B cell (primary cell): ENCODE measurements at regions not wholly inside any gene's neighbourhood (a gene's known extent, or its start where the extent isn't known, plus 50 kb on each side); places are given as distances from the start of the nearest gene placed in this dataset.

Experiments
- ATAC-seq: fragments of 200-7000 bp; cut with Tn5 transposase; one replicate; pipeline ENCODE4 v1.10.0; 2021; ENCODE audit warnings: low read depth, mild to moderate bottlenecking, moderate number of reproducible peaks, moderate library complexity
- CTCF ChIA-PET: fragments of 350-600 bp; sonication (Branson Sonifier 250); formaldehyde crosslinking; loops from one replicate; lab custom pipeline; 2021; ENCODE audit warnings: antibody characterized with exemption, inconsistent platforms; lab: Charles Lee
- POLR2A ChIA-PET: fragments of 350-600 bp; sonication (Branson Sonifier 250); formaldehyde crosslinking; loops from one replicate; lab custom pipeline; 2021; ENCODE audit warnings: antibody characterized with exemption; lab: Charles Lee
- DNase-seq: peaks from one replicate; pipeline ENCODE4 v3.0.0; 2013
- H2AFZ ChIP-seq: 2 replicates; pipeline ENCODE4 v1.6.1; 2012; ENCODE audit warnings: mild to moderate bottlenecking, low read depth, low read length; ENCODE audit not compliant: insufficient read depth, poor library complexity, severe bottlenecking
- H3K27ac ChIP-seq, 2 donors: 1 replicate in 1 of 2; 2 replicates in 1 of 2; pipeline ENCODE4 v1.5.1; 2012 to 2013; ENCODE audit warnings: low read length in 2 of 2, mild to moderate bottlenecking in 2 of 2, moderate library complexity in 1 of 2
- H3K27me3 ChIP-seq, 4 experiments: fragments of 200-600 bp in 1 of 4; sonication (generic) in 1 of 4; replicated peaks in 1 of 4; 1 replicate in 2 of 4; 2 replicates in 2 of 4; pipeline versions ENCODE4 v1.6.1 to v1.7.0; 2013 to 2016; ENCODE audit warnings: low read length in 3 of 4, mild to moderate bottlenecking in 2 of 4, mixed read lengths in 1 of 4, moderate library complexity in 1 of 4; ENCODE audit not compliant: insufficient read depth in 4 of 4, control insufficient read depth in 3 of 4; ENCODE audit errors: control extremely low read depth in 1 of 4
- H3K36me3 ChIP-seq, 2 experiments: replicated peaks in 1 of 2; 1 replicate in 1 of 2; 2 replicates in 1 of 2; pipeline versions ENCODE4 v1.6.1 to v1.7.1; 2013; ENCODE audit warnings: low read length in 1 of 2; ENCODE audit not compliant: insufficient read depth in 2 of 2, control insufficient read depth in 1 of 2; ENCODE audit errors: control extremely low read depth in 1 of 2, extremely low read depth in 1 of 2
- H3K4me1 ChIP-seq, 2 donors: fragments of 200-600 bp in 1 of 2; sonication (generic) in 1 of 2; 1 replicate in 1 of 2; 2 replicates in 1 of 2; pipeline versions ENCODE4 v1.5.1 to v1.6.1; 2013 to 2017; ENCODE audit warnings: low read length in 2 of 2; ENCODE audit not compliant: control insufficient read depth in 2 of 2, insufficient read depth in 2 of 2
- H3K4me2 ChIP-seq: replicated peaks from 2 replicates; pipeline ENCODE3; 2012; ENCODE audit warnings: mild to moderate bottlenecking, low read depth, low read length; ENCODE audit not compliant: poor library complexity, severe bottlenecking
- H3K4me3 ChIP-seq, 5 experiments: fragments of 200-600 bp in 1 of 5; sonication (generic) in 1 of 5; 1 replicate in 3 of 5; 2 replicates in 2 of 5; pipeline versions ENCODE4 v1.5.1 to v1.7.0; 2011 to 2016; ENCODE audit warnings: low read length in 4 of 5, mild to moderate bottlenecking in 4 of 5, low read depth in 2 of 5, control low read depth in 1 of 5, moderate library complexity in 1 of 5; ENCODE audit not compliant: insufficient read depth in 1 of 5; ENCODE audit errors: control extremely low read depth in 1 of 5, extremely low read depth in 1 of 5
- H3K79me2 ChIP-seq: fragments of 200-600 bp; sonication (generic); one replicate; pipeline ENCODE4 v1.6.0; 2016; ENCODE audit warnings: low read length; ENCODE audit not compliant: control insufficient read depth, insufficient read depth
- H3K9ac ChIP-seq: fragments of 200-600 bp; sonication (generic); 2 replicates; pipeline ENCODE4 v1.6.1; 2017; ENCODE audit warnings: mild to moderate bottlenecking, low read length, moderate library complexity
- H3K9me3 ChIP-seq, 3 donors: one replicate each; pipeline versions ENCODE4 v1.6.1 to v1.7.1; 2013; ENCODE audit warnings: low read length in 2 of 3; ENCODE audit not compliant: control insufficient read depth in 2 of 3, insufficient read depth in 1 of 3; ENCODE audit errors: control extremely low read depth in 1 of 3
- H4K20me1 ChIP-seq: 2 replicates; pipeline ENCODE4 v1.6.0; 2012; ENCODE audit warnings: mild to moderate bottlenecking, low read length; ENCODE audit not compliant: insufficient read depth, control insufficient read depth, poor library complexity, severe bottlenecking
- H3K27ac Mint-ChIP-seq: one replicate; pipeline ENCODE4 v1.8.0; 2021; ENCODE audit warnings: mixed read lengths
- H3K27me3 Mint-ChIP-seq: one replicate; pipeline ENCODE4 v1.8.0; 2021; ENCODE audit warnings: mixed read lengths
- H3K4me1 Mint-ChIP-seq: one replicate; pipeline ENCODE4 v1.8.0; 2021; ENCODE audit warnings: mixed read lengths
- H3K4me3 Mint-ChIP-seq: one replicate; pipeline ENCODE4 v1.8.0; 2021; ENCODE audit warnings: mixed read lengths
- H3K9me3 Mint-ChIP-seq: one replicate; pipeline ENCODE4 v1.8.0; 2022; ENCODE audit warnings: mixed read lengths; ENCODE audit not compliant: insufficient read depth
- EZH2 ChIP-seq: IDR thresholded peaks from 2 replicates; pipeline ENCODE4 v1.6.1; 2012; ENCODE audit warnings: borderline replicate concordance, low read depth, mild to moderate bottlenecking, moderate library complexity, low read length; ENCODE audit not compliant: insufficient read depth, poor library complexity, severe bottlenecking
- WGBS: methylation state at CpG from one replicate; pipeline ENCODE4 v1.1.5; 2013; ENCODE audit warnings: missing lambda C conversion rate; ENCODE audit not compliant: insufficient coverage; 5-methylcytosine and 5-hydroxymethylcytosine counted together
- intact Hi-C: fragments of 100-400 bp; cut with micrococcal nuclease; formaldehyde crosslinking; loops from one replicate; pipeline ENCODE4 v1.10.0; 2022
- TF ChIP-seq, protein P1 (sequence below): fragments of 200-600 bp; IDR thresholded peaks from one replicate; pipeline ENCODE4 v1.8.0; 2022; ENCODE audit warnings: antibody characterized with exemption, mild to moderate bottlenecking

DNA sequence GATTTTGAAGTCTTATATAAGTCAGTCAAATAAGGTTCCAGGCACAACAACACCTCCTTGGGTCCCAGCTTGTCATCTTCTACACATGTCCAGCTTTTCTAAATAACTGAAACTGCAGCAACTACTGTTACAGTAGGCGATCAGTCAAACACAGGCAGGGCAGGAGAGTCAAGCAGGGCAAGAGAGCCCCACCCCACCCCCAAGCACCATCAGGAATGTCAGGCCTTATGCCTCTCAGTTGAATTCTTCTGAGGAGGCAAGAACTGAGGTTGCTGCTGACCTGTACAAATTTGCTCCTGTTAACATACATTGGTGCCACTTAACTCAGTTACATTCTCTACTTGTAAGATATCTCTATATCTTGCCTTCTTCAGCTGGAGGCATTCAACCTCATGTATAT lies 608.8 kb upstream of the PCDH10 start:
- peaks cover 2 to 3% (median 2%) of the 10 kb centered on the region in 3 donors for H3K9me3 ChIP-seq
- H3K4me2 ChIP-seq, result no peak overlapping the region
- CTCF ChIA-PET, result no interaction called here
- H3K27ac ChIP-seq, result no peak overlapping the region
- TF ChIP-seq EZH2, result no peak
- TF ChIP-seq, protein P1, sequence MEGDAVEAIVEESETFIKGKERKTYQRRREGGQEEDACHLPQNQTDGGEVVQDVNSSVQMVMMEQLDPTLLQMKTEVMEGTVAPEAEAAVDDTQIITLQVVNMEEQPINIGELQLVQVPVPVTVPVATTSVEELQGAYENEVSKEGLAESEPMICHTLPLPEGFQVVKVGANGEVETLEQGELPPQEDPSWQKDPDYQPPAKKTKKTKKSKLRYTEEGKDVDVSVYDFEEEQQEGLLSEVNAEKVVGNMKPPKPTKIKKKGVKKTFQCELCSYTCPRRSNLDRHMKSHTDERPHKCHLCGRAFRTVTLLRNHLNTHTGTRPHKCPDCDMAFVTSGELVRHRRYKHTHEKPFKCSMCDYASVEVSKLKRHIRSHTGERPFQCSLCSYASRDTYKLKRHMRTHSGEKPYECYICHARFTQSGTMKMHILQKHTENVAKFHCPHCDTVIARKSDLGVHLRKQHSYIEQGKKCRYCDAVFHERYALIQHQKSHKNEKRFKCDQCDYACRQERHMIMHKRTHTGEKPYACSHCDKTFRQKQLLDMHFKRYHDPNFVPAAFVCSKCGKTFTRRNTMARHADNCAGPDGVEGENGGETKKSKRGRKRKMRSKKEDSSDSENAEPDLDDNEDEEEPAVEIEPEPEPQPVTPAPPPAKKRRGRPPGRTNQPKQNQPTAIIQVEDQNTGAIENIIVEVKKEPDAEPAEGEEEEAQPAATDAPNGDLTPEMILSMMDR, result no peak
- POLR2A ChIA-PET, result no interaction called here
- no peak overlapping the region for H3K9ac ChIP-seq
- no peaks in the 10 kb centered on the region for H3K79me2 ChIP-seq
- no peaks in the 10 kb centered on the region for H4K20me1 ChIP-seq
- Mint-ChIP-seq H3K4me3 (no peak overlapping the region), H3K4me1 (no peaks in the 10 kb centered on the region), H3K27ac (no peak overlapping the region), H3K27me3 (no peaks in the 10 kb centered on the region), H3K9me3 (no peaks in the 10 kb centered on the region)
- DNase-seq (no peak), ATAC-seq (no peak)
- WGBS, result 100% methylated on average over 1 of the region's 1 CpG
- H3K36me3 ChIP-seq, result no peaks in the 10 kb centered on the region
- H3K4me3 ChIP-seq, result no peak overlapping the region
- no peaks in the 10 kb centered on the region for H3K4me1 ChIP-seq
- intact Hi-C loops, result no loop called here
- no peak overlapping the region for H2AFZ ChIP-seq
- no peaks in the 10 kb centered on the region for H3K27me3 ChIP-seq

DNA sequence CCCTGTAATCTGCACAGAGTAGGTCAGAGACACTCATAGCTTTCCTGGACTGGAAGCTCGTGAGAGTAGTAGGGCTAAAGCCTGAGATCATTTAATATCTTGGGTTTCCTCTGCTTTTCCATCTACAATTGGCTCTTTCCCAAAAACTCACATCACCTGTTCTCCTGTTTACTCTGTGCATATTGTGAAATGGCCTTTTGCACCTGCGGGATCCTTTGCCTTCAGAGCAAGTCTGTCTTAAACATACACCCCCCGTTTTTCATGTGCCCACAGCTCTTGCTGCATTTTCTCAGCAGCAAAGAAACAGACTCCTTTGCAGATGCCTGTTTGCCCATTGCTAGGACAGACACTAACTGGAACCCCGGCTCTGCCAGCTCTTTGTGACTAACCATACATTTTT lies 608.3 kb upstream of the PCDH10 start:
- H3K79me2 ChIP-seq, result no peaks in the 10 kb centered on the region
- no peak overlapping the region for H3K4me2 ChIP-seq
- no peaks in the 10 kb centered on the region for H3K27me3 ChIP-seq
- CTCF ChIA-PET, result no interaction called here
- TF ChIP-seq EZH2, result no peak
- TF ChIP-seq, protein P1, result no peak
- no peaks in the 10 kb centered on the region for H3K36me3 ChIP-seq
- Mint-ChIP-seq H3K9me3 (no peaks in the 10 kb centered on the region), H3K27me3 (no peaks in the 10 kb centered on the region), H3K27ac (no peak overlapping the region), H3K4me3 (no peak overlapping the region), H3K4me1 (no peaks in the 10 kb centered on the region)
- no peak for DNase-seq
- H3K4me3 ChIP-seq, result no peak overlapping the region
- no peak for ATAC-seq
- POLR2A ChIA-PET, result no interaction called here
- H4K20me1 ChIP-seq, result no peaks in the 10 kb centered on the region
- peaks cover 2 to 3% (median 2%) of the 10 kb centered on the region in 3 donors for H3K9me3 ChIP-seq
- no peak overlapping the region for H2AFZ ChIP-seq
- no peak overlapping the region for H3K9ac ChIP-seq
- intact Hi-C loops, result no loop called here
- no peaks in the 10 kb centered on the region for H3K4me1 ChIP-seq
- WGBS, result 57% methylated on average over 3 of the region's 4 CpGs
- H3K27ac ChIP-seq, result no peak overlapping the region
